ENCODE measurements at regions not wholly inside any gene's neighbourhood (a gene's known extent, or its start where the extent isn't known, plus 50 kb on each side); places are given as distances from the start of the nearest gene placed in this dataset.
A peak's percentile ranks its signal among the peaks of the same experiment; 100 is the strongest.

DNA sequence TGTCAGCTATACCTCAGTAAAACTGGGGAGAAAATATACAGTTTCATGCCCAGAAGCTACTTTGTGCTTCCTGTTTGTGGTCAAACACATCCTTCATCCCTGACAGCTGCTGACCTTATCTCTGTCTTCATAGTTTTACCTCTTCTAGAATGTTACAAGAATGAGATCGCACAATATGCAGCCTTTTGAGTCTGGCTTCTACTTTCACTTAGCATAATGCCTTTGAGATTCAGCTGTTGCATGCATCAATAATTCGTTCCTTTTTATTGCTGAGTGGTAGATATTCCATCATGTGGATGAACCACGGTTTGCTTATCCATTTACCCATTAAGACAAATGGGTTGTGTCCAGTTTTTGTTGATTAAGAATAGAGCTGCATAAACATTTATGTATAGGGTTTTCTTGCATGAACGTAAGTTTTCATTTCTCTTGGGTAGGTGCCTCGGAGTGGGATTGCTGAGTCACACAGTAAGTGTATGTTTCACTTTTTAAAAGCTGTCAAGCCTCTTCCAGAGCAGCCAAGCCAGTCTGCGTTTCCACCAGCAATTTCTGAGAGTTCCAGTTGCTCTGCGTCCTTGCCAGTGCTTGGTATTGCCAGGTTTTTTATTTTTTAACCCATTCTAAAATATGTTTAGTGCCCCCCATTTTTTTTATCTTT lies 86.6 kb upstream of the PAX1 start (continued):
- TF ChIP-seq, protein P1, sequence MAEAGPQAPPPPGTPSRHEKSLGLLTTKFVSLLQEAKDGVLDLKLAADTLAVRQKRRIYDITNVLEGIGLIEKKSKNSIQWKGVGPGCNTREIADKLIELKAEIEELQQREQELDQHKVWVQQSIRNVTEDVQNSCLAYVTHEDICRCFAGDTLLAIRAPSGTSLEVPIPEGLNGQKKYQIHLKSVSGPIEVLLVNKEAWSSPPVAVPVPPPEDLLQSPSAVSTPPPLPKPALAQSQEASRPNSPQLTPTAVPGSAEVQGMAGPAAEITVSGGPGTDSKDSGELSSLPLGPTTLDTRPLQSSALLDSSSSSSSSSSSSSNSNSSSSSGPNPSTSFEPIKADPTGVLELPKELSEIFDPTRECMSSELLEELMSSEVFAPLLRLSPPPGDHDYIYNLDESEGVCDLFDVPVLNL (CRISPR knock-in tag; IDR thresholded peaks at IDR 0.05; ENCODE audit: low read depth): no peak
- TF ChIP-seq PPARD (CRISPR knock-in tag; IDR thresholded peaks at IDR 0.05) (no peak), ARNT (IDR thresholded peaks at IDR 0.05) (no peak), ZNF707 (CRISPR knock-in tag; conservative IDR thresholded peaks at IDR 0.05) (no peak), ILK (tag; IDR thresholded peaks at IDR 0.05; ENCODE audit: borderline replicate concordance, low read depth) (no peak), ZNF644 (tag; IDR thresholded peaks at IDR 0.05; ENCODE audit: low read depth) (no peak), HDAC6 (IDR thresholded peaks at IDR 0.05; ENCODE audit: low read depth, low read length) (no peak), DIDO1 (tag; IDR thresholded peaks at IDR 0.05; ENCODE audit: low read depth) (no peak), TEAD4 (IDR thresholded peaks at IDR 0.05; ENCODE audit: low read length) (peak; percentile 19; the same call in 1 of the 2 replicates), TEAD4 (CRISPR knock-in tag; IDR thresholded peaks at IDR 0.05; ENCODE audit: borderline replicate concordance) (no peak), NFE2 (IDR thresholded peaks at IDR 0.05; ENCODE audit: low read depth) (peak; percentile 42; the same call in 1 of the 2 replicates)
- TF ChIP-seq, protein P2, sequence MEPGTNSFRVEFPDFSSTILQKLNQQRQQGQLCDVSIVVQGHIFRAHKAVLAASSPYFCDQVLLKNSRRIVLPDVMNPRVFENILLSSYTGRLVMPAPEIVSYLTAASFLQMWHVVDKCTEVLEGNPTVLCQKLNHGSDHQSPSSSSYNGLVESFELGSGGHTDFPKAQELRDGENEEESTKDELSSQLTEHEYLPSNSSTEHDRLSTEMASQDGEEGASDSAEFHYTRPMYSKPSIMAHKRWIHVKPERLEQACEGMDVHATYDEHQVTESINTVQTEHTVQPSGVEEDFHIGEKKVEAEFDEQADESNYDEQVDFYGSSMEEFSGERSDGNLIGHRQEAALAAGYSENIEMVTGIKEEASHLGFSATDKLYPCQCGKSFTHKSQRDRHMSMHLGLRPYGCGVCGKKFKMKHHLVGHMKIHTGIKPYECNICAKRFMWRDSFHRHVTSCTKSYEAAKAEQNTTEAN (CRISPR knock-in tag; IDR thresholded peaks at IDR 0.05): no peak
- TF ChIP-seq, protein P3, sequence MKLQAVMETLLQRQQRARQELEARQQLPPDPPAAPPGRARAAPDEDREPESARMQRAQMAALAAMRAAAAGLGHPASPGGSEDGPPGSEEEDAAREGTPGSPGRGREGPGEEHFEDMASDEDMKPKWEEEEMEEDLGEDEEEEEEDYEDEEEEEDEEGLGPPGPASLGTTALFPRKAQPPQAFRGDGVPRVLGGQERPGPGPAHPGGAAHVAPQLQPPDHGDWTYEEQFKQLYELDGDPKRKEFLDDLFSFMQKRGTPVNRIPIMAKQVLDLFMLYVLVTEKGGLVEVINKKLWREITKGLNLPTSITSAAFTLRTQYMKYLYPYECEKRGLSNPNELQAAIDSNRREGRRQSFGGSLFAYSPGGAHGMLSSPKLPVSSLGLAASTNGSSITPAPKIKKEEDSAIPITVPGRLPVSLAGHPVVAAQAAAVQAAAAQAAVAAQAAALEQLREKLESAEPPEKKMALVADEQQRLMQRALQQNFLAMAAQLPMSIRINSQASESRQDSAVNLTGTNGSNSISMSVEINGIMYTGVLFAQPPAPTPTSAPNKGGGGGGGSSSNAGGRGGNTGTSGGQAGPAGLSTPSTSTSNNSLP (IDR thresholded peaks at IDR 0.05; ENCODE audit: borderline replicate concordance, low read depth, low read length): no peak
- TF ChIP-seq, protein P4, sequence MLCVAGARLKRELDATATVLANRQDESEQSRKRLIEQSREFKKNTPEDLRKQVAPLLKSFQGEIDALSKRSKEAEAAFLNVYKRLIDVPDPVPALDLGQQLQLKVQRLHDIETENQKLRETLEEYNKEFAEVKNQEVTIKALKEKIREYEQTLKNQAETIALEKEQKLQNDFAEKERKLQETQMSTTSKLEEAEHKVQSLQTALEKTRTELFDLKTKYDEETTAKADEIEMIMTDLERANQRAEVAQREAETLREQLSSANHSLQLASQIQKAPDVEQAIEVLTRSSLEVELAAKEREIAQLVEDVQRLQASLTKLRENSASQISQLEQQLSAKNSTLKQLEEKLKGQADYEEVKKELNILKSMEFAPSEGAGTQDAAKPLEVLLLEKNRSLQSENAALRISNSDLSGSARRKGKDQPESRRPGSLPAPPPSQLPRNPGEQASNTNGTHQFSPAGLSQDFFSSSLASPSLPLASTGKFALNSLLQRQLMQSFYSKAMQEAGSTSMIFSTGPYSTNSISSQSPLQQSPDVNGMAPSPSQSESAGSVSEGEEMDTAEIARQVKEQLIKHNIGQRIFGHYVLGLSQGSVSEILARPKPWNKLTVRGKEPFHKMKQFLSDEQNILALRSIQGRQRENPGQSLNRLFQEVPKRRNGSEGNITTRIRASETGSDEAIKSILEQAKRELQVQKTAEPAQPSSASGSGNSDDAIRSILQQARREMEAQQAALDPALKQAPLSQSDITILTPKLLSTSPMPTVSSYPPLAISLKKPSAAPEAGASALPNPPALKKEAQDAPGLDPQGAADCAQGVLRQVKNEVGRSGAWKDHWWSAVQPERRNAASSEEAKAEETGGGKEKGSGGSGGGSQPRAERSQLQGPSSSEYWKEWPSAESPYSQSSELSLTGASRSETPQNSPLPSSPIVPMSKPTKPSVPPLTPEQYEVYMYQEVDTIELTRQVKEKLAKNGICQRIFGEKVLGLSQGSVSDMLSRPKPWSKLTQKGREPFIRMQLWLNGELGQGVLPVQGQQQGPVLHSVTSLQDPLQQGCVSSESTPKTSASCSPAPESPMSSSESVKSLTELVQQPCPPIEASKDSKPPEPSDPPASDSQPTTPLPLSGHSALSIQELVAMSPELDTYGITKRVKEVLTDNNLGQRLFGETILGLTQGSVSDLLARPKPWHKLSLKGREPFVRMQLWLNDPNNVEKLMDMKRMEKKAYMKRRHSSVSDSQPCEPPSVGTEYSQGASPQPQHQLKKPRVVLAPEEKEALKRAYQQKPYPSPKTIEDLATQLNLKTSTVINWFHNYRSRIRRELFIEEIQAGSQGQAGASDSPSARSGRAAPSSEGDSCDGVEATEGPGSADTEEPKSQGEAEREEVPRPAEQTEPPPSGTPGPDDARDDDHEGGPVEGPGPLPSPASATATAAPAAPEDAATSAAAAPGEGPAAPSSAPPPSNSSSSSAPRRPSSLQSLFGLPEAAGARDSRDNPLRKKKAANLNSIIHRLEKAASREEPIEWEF (CRISPR knock-in tag; IDR thresholded peaks at IDR 0.05): no peak
- TF ChIP-seq, protein P5, sequence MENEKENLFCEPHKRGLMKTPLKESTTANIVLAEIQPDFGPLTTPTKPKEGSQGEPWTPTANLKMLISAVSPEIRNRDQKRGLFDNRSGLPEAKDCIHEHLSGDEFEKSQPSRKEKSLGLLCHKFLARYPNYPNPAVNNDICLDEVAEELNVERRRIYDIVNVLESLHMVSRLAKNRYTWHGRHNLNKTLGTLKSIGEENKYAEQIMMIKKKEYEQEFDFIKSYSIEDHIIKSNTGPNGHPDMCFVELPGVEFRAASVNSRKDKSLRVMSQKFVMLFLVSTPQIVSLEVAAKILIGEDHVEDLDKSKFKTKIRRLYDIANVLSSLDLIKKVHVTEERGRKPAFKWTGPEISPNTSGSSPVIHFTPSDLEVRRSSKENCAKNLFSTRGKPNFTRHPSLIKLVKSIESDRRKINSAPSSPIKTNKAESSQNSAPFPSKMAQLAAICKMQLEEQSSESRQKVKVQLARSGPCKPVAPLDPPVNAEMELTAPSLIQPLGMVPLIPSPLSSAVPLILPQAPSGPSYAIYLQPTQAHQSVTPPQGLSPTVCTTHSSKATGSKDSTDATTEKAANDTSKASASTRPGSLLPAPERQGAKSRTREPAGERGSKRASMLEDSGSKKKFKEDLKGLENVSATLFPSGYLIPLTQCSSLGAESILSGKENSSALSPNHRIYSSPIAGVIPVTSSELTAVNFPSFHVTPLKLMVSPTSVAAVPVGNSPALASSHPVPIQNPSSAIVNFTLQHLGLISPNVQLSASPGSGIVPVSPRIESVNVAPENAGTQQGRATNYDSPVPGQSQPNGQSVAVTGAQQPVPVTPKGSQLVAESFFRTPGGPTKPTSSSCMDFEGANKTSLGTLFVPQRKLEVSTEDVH (IDR thresholded peaks at IDR 0.05; ENCODE audit: low read depth, partially characterized antibody): no peak

All from K562 (cell line).